Astrocyte (in vitro differentiated cells and primary cell): ENCODE measurements at regions not wholly inside any gene's neighbourhood (a gene's known extent, or its start where the extent isn't known, plus 50 kb on each side); places are given as distances from the start of the nearest gene placed in this dataset.

Experiments
- DNase-seq: peaks from one replicate; pipeline ENCODE4 v3.0.0-alpha.2; 2010; ENCODE audit warnings: low read depth
- FAIRE-seq: peaks from 2 replicates; lab custom pipeline; 2011; peaks lifted over from hg19 to GRCh38; lab: Jason Lieb, UNC
- H2AFZ ChIP-seq: 2 replicates; pipeline ENCODE4 v1.6.0; 2012; ENCODE audit warnings: low read depth, low read length, inconsistent platforms
- H3K27ac ChIP-seq: 2 replicates; pipeline ENCODE4 v1.5.1; 2011; ENCODE audit warnings: low read depth, low read length, inconsistent platforms
- H3K27me3 ChIP-seq: 2 replicates; pipeline ENCODE4 v1.6.0; 2011; ENCODE audit warnings: low read length, inconsistent platforms; ENCODE audit not compliant: insufficient read depth
- H3K36me3 ChIP-seq: 2 replicates; pipeline ENCODE4 v1.5.1; 2011; ENCODE audit warnings: low read length, inconsistent platforms; ENCODE audit not compliant: insufficient read depth
- H3K4me1 ChIP-seq: 2 replicates; pipeline ENCODE4 v1.5.1; 2011; ENCODE audit warnings: low read length, inconsistent platforms; ENCODE audit not compliant: insufficient read depth
- H3K4me2 ChIP-seq: 2 replicates; pipeline ENCODE4 v1.6.0; 2012; ENCODE audit warnings: low read length, inconsistent platforms
- H3K4me3 ChIP-seq: 2 replicates; pipeline ENCODE4 v1.5.1; 2011; ENCODE audit warnings: low read depth, mild to moderate bottlenecking, low read length, inconsistent platforms; ENCODE audit not compliant: insufficient read depth
- H3K79me2 ChIP-seq: 2 replicates; pipeline ENCODE4 v1.6.0; 2012; ENCODE audit warnings: mild to moderate bottlenecking, low read length, inconsistent platforms; ENCODE audit not compliant: insufficient read depth
- H3K9ac ChIP-seq: 2 replicates; pipeline ENCODE4 v1.6.0; 2012; ENCODE audit warnings: mild to moderate bottlenecking, low read length, inconsistent platforms
- H3K9me3 ChIP-seq: 2 replicates; pipeline ENCODE4 v1.5.1; 2012; ENCODE audit warnings: low read depth, mild to moderate bottlenecking, low read length, inconsistent platforms; ENCODE audit not compliant: insufficient read depth
- H4K20me1 ChIP-seq: 2 replicates; pipeline ENCODE4 v1.6.0; 2012; ENCODE audit warnings: low read length, inconsistent platforms; ENCODE audit not compliant: insufficient read depth
- H3K27ac Mint-ChIP-seq: one replicate; pipeline ENCODE4 v1.8.0; 2021; ENCODE audit warnings: mild to moderate bottlenecking, mixed read lengths; ENCODE audit not compliant: unreplicated experiment
- H3K27me3 Mint-ChIP-seq: one replicate; pipeline ENCODE4 v1.8.0; 2021; ENCODE audit warnings: low read depth, mixed read lengths; ENCODE audit not compliant: unreplicated experiment
- H3K36me3 Mint-ChIP-seq: one replicate; pipeline ENCODE4 v1.8.0; 2021; ENCODE audit warnings: low read depth, mixed read lengths; ENCODE audit not compliant: unreplicated experiment
- H3K4me1 Mint-ChIP-seq: one replicate; pipeline ENCODE4 v1.8.0; 2021; ENCODE audit warnings: low read depth, mixed read lengths; ENCODE audit not compliant: unreplicated experiment
- H3K4me3 Mint-ChIP-seq: one replicate; pipeline ENCODE4 v1.8.0; 2021; ENCODE audit warnings: mild to moderate bottlenecking, moderate library complexity, mixed read lengths; ENCODE audit not compliant: unreplicated experiment
- H3K9me3 Mint-ChIP-seq: one replicate; pipeline ENCODE4 v1.8.0; 2021; ENCODE audit warnings: mild to moderate bottlenecking, mixed read lengths; ENCODE audit not compliant: unreplicated experiment
- EZH2 ChIP-seq: IDR thresholded peaks from 2 replicates; pipeline ENCODE4 v1.6.1; 2012; ENCODE audit warnings: mild to moderate bottlenecking, low read length, inconsistent platforms; ENCODE audit not compliant: insufficient read depth
- TF ChIP-seq, protein P1 (sequence below): IDR thresholded peaks from 2 replicates; pipeline ENCODE4 v1.5.1; 2011; ENCODE audit warnings: low read depth, mild to moderate bottlenecking, inconsistent platforms, low read length, moderate library complexity; ENCODE audit not compliant: insufficient read depth

DNA sequence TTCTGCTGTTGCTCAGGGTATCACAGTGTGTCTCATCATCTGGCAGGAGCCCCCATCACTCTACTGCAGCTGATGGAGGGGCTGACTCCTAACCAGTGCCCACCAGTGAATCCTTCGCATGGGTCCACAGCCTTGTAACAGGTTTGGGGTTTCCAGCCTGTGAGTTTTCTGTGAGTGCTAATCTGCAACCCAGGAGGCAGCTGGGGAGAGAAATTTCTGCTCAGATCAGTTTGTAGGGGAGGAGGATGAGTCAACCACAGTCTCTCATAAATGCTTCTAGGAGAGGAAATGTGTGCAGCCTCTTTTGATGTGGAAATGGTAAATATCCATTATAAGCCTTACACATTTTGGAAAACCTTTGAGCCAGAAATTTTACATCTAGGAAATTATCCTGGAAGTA is 871.3 kb downstream of the AACS start:
- no peaks in the 10 kb centered on the region for H3K36me3 ChIP-seq

DNA sequence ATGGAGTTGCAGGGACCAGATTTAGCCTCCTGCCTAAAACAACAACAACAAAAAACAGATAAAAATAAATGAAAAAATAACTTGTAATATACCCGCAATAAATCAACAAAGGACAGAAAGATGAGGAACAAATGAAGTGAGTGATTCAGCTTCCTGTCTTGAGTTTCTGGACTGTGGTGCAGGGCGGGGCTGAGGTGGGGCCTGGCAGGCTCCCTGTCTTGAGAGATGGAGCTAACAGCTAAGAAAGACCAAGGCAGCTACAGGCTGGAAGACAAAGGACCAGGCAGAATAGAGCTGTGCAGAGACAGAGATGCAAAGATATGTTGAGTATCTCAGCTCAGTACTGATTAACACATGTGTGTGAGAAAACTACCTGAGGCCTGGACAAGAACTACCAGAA is 879.2 kb downstream of the AACS start:
- DNase-seq (no peak), FAIRE-seq (no peak)
- Histone ChIP-seq H4K20me1 (no peaks in the 10 kb centered on the region), H3K27ac (no peak overlapping the region), H3K36me3 (no peaks in the 10 kb centered on the region), H3K4me1 (no peaks in the 10 kb centered on the region), H3K4me2 (no peak overlapping the region), H3K27me3 (no peaks in the 10 kb centered on the region), H3K9ac (no peak overlapping the region), H3K9me3 (no peaks in the 10 kb centered on the region), H2AFZ (no peak overlapping the region), H3K4me3 (no peak overlapping the region), H3K79me2 (no peaks in the 10 kb centered on the region)
- no peaks in the 10 kb centered on the region for H3K4me1 Mint-ChIP-seq
- H3K4me3 Mint-ChIP-seq, result no peak overlapping the region
- TF ChIP-seq EZH2, result no peak
- TF ChIP-seq, protein P1, sequence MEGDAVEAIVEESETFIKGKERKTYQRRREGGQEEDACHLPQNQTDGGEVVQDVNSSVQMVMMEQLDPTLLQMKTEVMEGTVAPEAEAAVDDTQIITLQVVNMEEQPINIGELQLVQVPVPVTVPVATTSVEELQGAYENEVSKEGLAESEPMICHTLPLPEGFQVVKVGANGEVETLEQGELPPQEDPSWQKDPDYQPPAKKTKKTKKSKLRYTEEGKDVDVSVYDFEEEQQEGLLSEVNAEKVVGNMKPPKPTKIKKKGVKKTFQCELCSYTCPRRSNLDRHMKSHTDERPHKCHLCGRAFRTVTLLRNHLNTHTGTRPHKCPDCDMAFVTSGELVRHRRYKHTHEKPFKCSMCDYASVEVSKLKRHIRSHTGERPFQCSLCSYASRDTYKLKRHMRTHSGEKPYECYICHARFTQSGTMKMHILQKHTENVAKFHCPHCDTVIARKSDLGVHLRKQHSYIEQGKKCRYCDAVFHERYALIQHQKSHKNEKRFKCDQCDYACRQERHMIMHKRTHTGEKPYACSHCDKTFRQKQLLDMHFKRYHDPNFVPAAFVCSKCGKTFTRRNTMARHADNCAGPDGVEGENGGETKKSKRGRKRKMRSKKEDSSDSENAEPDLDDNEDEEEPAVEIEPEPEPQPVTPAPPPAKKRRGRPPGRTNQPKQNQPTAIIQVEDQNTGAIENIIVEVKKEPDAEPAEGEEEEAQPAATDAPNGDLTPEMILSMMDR, result no peak
- no peak overlapping the region for H3K27ac Mint-ChIP-seq
- H3K36me3 Mint-ChIP-seq, result no peaks in the 10 kb centered on the region
- H3K9me3 Mint-ChIP-seq, result peaks cover 7% of the 10 kb centered on the region
- no peaks in the 10 kb centered on the region for H3K27me3 Mint-ChIP-seq

More for the DNA sequence above, 871.3 kb downstream of the AACS start:
- Histone ChIP-seq H3K9me3 (peaks cover 2% of the 10 kb centered on the region), H3K4me2 (no peak overlapping the region), H3K27me3 (no peaks in the 10 kb centered on the region), H3K4me1 (no peaks in the 10 kb centered on the region), H2AFZ (no peak overlapping the region), H3K27ac (no peak overlapping the region), H3K79me2 (no peaks in the 10 kb centered on the region), H3K4me3 (no peak overlapping the region), H4K20me1 (no peaks in the 10 kb centered on the region), H3K9ac (no peak overlapping the region)
- TF ChIP-seq, protein P1, result no peak
- no peak for TF ChIP-seq EZH2
- no peak for DNase-seq
- no peaks in the 10 kb centered on the region for H3K27me3 Mint-ChIP-seq
- no peaks in the 10 kb centered on the region for H3K4me1 Mint-ChIP-seq
- H3K27ac Mint-ChIP-seq, result no peak overlapping the region
- no peak for FAIRE-seq
- no peaks in the 10 kb centered on the region for H3K9me3 Mint-ChIP-seq
- no peak overlapping the region for H3K4me3 Mint-ChIP-seq
- no peaks in the 10 kb centered on the region for H3K36me3 Mint-ChIP-seq

DNA sequence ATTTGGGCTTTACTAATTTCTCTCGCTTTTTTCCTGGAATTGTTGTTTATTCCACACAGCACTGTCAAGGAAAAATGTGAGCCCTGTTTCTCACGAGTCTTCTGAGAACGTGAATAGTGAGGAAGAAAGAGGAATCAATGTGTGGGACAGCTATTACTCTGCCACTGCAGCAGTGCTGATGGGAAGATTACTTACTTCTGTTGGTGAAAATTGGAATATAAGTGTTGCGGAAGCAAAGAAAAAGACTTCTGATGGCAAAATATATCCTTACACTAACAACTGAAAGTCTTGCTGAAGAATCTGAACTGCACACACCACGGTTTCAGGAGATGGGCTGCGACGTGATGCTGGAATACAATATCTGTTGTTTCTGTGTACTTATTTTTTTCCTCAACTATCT is 884.2 kb downstream of the AACS start:
- TF ChIP-seq EZH2, result no peak
- TF ChIP-seq, protein P1, result no peak
- FAIRE-seq, result no peak
- no peaks in the 10 kb centered on the region for H3K36me3 ChIP-seq

More for the DNA sequence above, 884.2 kb downstream of the AACS start:
- H3K4me2 ChIP-seq, result no peak overlapping the region
- H3K4me3 ChIP-seq, result no peak overlapping the region
- no peak overlapping the region for H3K9ac ChIP-seq
- Mint-ChIP-seq H3K4me1 (no peaks in the 10 kb centered on the region), H3K4me3 (no peak overlapping the region), H3K27me3 (no peaks in the 10 kb centered on the region), H3K36me3 (no peaks in the 10 kb centered on the region), H3K9me3 (peaks cover 9% of the 10 kb centered on the region), H3K27ac (no peak overlapping the region)
- no peaks in the 10 kb centered on the region for H3K27me3 ChIP-seq
- DNase-seq, result no peak
- H3K27ac ChIP-seq, result no peak overlapping the region
- H3K9me3 ChIP-seq, result no peaks in the 10 kb centered on the region
- no peaks in the 10 kb centered on the region for H3K4me1 ChIP-seq
- H2AFZ ChIP-seq, result no peak overlapping the region
- no peaks in the 10 kb centered on the region for H4K20me1 ChIP-seq
- H3K79me2 ChIP-seq, result no peaks in the 10 kb centered on the region
